ENCODE measurements at regions not wholly inside any gene's neighbourhood (a gene's known extent, or its start where the extent isn't known, plus 50 kb on each side); places are given as distances from the start of the nearest gene placed in this dataset.

DNA sequence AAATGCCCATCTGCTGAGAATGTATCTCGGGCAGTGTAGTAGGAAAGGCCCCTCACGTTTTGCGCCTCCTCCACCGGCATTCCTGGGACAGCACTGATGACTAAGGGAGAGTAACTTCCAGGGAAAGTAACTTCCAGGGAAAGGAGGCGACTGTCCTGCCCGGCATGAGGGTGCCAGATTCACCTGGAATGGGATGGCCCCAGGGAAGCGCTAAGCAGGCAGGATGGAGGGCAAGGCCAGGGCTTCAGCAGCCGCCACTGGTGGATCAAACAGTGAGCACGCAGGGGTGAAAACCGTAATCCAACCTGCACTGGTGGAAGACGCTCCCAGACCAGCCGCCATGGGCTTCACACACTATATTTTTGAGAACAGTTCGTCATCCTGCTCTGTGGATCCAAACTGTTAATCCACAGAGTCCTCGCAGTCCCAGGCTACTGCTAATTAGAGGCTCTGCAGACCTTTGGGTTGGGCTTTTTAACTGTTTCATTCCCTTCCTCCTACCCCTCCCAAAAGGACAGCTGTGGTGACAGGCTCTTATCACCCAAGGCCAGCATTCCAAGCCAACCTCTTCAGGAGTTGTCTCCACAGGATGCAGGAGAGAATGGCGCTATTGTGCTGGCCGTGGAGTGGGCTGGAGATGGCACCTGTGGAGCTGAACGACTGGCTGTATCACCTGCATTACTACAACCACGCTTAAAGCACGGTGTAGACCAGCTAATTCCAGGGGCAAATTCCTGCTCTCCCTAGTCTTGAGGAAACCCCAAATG, 178.9 kb downstream of the DLL1 start:
- Histone ChIP-seq H3K27me3 (no peaks in the 10 kb centered on the region), H3K9me3 (no peaks in the 10 kb centered on the region), H3K27ac (no peak overlapping the region), H3K4me1 (peaks cover 0 to 3% (median 0%) of the 10 kb centered on the region in 4 donors), H3K4me3 (no peak overlapping the region), H3K36me3 (no peaks in the 10 kb centered on the region)
- WGBS, 2 donors, result 83 to 90% methylated on average over 18 of the region's 19 CpGs
- ATAC-seq (ENCODE audit: low FRiP score in 2 of 2) (no peak), DNase-seq (peak; percentile 8 to 30)
- TF ChIP-seq POLR2A (IDR thresholded peaks at IDR 0.05), result no peak
- TF ChIP-seq EP300 (IDR thresholded peaks at IDR 0.05), result no peak
- TF ChIP-seq, protein P1, sequence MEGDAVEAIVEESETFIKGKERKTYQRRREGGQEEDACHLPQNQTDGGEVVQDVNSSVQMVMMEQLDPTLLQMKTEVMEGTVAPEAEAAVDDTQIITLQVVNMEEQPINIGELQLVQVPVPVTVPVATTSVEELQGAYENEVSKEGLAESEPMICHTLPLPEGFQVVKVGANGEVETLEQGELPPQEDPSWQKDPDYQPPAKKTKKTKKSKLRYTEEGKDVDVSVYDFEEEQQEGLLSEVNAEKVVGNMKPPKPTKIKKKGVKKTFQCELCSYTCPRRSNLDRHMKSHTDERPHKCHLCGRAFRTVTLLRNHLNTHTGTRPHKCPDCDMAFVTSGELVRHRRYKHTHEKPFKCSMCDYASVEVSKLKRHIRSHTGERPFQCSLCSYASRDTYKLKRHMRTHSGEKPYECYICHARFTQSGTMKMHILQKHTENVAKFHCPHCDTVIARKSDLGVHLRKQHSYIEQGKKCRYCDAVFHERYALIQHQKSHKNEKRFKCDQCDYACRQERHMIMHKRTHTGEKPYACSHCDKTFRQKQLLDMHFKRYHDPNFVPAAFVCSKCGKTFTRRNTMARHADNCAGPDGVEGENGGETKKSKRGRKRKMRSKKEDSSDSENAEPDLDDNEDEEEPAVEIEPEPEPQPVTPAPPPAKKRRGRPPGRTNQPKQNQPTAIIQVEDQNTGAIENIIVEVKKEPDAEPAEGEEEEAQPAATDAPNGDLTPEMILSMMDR (IDR thresholded peaks at IDR 0.05), result no peak
- TF ChIP-seq POLR2AphosphoS5 (IDR thresholded peaks at IDR 0.05), result no peak

DNA sequence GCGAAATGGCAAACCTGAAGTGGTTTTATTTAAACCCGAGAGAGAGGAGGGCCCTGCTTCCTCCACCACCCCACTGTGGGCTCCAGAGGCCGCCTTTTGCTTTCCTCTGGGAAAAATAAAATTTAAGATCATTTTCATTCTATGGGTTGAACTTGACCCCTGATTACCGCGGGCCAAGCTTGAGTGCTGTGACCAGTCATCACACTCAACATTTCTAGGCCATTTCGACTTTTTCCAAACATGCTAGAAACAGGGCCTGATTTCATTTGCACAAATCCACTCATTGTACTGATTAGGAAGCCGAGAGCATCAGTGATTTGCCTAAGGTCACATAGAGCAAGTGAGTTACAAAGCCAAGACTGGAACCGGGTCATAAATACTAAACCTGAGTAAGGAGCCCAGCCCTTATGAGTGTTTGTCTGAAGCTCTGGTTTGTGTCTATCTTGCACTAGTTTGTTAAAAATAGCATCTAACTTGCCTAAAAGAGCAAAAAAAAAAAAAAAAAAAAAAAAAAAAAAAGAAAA, 179.7 kb downstream of the DLL1 start:
- 86 to 89% methylated on average over 8 of the region's 8 CpGs for WGBS, 2 donors
- H3K36me3 ChIP-seq, result no peaks in the 10 kb centered on the region
- DNase-seq, result no peak
- no peaks in the 10 kb centered on the region for H3K4me1 ChIP-seq
- H3K4me3 ChIP-seq, result no peak overlapping the region
- H3K27ac ChIP-seq, result no peak overlapping the region
- ATAC-seq (ENCODE audit: low FRiP score in 2 of 2), result no peak
- no peaks in the 10 kb centered on the region for H3K27me3 ChIP-seq
- TF ChIP-seq POLR2AphosphoS5 (IDR thresholded peaks at IDR 0.05) (no peak), EP300 (IDR thresholded peaks at IDR 0.05) (no peak), POLR2A (IDR thresholded peaks at IDR 0.05) (no peak)
- TF ChIP-seq, protein P1 (IDR thresholded peaks at IDR 0.05), result no peak
- no peaks in the 10 kb centered on the region for H3K9me3 ChIP-seq

DNA sequence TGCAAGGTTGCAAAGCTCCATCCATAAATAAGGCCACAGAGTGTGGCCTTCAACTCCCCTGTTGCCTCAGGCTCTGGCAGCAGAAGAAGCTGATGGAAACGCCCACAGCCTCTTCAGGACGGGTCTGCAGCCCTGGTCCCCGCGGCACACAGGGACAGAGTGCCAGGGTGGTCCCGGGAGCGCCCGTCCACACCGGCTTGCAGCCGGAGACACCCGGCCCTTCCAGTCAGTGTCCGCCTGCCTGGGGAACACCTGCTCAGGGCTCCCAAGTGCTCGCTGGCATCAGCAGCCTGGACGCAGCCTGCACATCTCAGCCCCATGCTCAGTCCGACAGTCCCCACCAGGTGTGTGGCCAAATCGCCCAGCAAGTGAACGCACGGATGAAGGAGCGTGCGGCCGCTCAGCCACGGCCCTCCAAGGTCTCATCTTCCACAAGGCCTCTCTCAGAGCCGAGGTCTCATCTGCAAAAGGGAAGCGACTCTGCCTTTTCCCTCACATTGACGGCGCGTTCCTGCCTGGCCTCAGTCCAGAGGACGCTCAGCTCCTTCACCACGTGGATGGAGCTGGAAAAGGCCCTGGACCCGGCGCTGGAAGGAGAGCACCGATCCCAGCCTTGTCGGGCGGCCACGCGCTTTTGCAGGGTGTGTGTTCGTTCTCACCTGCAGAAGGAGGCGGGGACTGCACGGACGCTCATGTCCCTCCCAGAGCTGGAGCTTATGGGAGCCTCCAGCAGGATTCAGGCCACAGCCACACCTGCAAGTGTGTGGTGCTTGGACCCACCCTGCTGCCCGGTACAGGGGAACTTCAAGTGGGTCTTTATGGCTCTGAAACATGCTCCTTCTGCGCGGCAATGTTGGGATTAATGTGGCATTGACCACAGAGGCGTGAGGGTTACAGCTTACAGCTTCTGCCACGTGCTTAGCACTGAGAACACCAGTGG, 180.4 kb downstream of the DLL1 start:
- ATAC-seq (ENCODE audit: low FRiP score in 2 of 2), result no peak
- H3K27me3 ChIP-seq, result no peaks in the 10 kb centered on the region
- DNase-seq, result peak; percentile 15 to 75
- no peaks in the 10 kb centered on the region for H3K4me1 ChIP-seq
- H3K4me3 ChIP-seq, result no peak overlapping the region
- no peak for TF ChIP-seq POLR2A (IDR thresholded peaks at IDR 0.05)
- TF ChIP-seq EP300 (IDR thresholded peaks at IDR 0.05), result no peak
- no peak overlapping the region for H3K27ac ChIP-seq
- H3K9me3 ChIP-seq, result no peaks in the 10 kb centered on the region
- WGBS, 2 donors, result 89 to 91% methylated on average over 15 to 44 of the region's 44 CpGs
- no peaks in the 10 kb centered on the region for H3K36me3 ChIP-seq

DNA sequence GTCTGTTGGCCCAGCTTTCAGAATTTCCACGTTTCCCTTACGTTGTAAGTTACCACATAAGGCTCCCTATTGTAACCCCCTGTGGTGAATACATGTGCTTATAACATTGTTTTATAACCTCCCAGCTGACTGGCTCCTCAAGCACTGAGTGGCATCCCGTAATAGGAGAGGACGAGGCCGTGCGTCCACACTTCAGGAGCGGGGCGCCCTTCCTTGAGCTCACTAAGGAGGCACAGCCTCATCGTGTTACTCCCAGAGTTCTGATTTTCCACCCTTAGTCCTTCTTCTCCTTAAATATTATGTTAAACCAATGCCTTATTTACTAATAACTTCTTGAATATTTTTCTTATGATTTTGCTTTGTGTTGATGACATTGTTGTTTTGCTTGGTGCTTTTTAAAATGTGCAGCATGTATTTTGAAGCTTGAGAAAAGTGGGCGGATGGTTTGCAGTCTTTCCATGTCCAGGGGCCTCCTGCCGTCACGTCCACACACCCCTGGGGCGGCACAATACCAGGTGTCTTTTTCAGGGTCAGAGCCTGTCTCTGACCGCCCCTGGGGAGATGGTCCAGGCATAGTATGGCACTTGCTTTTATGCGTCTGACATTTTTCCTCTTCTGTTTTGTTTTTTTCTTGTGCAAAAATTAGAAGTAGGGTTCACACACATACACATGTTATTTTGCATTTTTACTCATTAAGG, 181.8 kb downstream of the DLL1 start:
- no peaks in the 10 kb centered on the region for H3K9me3 ChIP-seq
- DNase-seq (no peak), ATAC-seq (ENCODE audit: low FRiP score in 2 of 2) (no peak)
- H3K4me3 ChIP-seq, result no peak overlapping the region
- no peak overlapping the region for H3K27ac ChIP-seq
- H3K27me3 ChIP-seq, result no peaks in the 10 kb centered on the region
- H3K4me1 ChIP-seq, result no peaks in the 10 kb centered on the region
- H3K36me3 ChIP-seq, result no peaks in the 10 kb centered on the region
- no peak for TF ChIP-seq EP300 (IDR thresholded peaks at IDR 0.05)
- no peak for TF ChIP-seq POLR2AphosphoS5 (IDR thresholded peaks at IDR 0.05)
- TF ChIP-seq, protein P1 (IDR thresholded peaks at IDR 0.05), result no peak
- no peak for TF ChIP-seq POLR2A (IDR thresholded peaks at IDR 0.05)
- 85 to 96% methylated on average over 15 of the region's 15 CpGs for WGBS, 2 donors

All from upper lobe of left lung (tissue), 6 donors.